ENCODE measurements at regions not wholly inside any gene's neighbourhood (a gene's known extent, or its start where the extent isn't known, plus 50 kb on each side); places are given as distances from the start of the nearest gene placed in this dataset.
"Not testable (repeated sequence)": the region's sequence is repeated elsewhere in the genome, so short reads cannot be mapped to it uniquely, and the experiment has no call there.

DNA sequence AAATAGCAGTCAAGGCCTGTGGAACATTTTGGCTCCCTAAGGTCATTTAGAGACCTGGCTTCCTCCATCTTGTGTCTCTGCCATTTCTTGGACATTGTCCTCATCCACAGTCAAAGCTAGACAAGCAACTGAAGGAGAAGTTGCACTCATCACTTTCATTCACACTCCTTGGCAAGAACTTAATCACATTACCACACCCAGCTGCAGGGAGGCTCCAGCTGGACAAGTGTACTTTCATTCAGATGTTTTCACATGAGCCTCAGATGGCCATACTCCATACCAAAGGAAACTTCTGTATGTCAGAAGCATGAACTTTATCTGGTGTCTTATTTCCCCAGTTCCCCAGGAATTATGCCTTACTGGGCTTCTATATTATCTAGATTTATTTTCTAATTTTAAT lies 537.4 kb downstream of the TMEM135 start:
- Histone ChIP-seq H3K9me3 (ENCODE audit: control insufficient read depth, low read length) (no peaks in the 10 kb centered on the region), H3K27ac (ENCODE audit: low read depth, low read length, severe bottlenecking) (no peak overlapping the region), H3K36me3 (ENCODE audit: control insufficient read depth, insufficient read depth, low read length) (no peaks in the 10 kb centered on the region), H3K4me3 (ENCODE audit: extremely low read depth, insufficient read depth, low read length, poor library complexity, severe bottlenecking) (no peak overlapping the region), H3K4me1 (ENCODE audit: control insufficient read depth, insufficient read depth, low read length, poor library complexity, severe bottlenecking) (no peaks in the 10 kb centered on the region)

DNA sequence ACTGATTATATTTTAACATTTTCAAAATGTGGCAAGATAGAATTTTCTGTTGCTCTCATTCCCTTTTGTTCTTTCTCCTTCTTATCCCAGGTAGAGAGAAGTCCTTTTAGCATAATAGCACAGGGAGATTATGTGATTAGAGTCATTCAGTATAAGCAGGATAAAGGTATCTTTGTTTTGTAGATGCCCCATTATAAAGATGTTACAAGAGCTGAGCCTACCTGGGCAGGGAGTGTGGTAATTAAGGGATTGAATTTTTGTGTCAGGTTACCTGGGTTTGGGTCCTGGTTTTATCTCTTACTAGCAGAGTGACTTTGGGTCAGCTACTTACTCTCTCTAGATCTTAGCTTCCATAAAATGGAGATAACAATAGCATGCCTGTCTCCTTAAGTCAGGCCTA lies 536.5 kb downstream of the TMEM135 start:
- Histone ChIP-seq H3K36me3 (ENCODE audit: control insufficient read depth, insufficient read depth, low read length) (no peaks in the 10 kb centered on the region), H3K27ac (ENCODE audit: low read depth, low read length, severe bottlenecking) (no peak overlapping the region), H3K4me1 (ENCODE audit: control insufficient read depth, insufficient read depth, low read length, poor library complexity, severe bottlenecking) (no peaks in the 10 kb centered on the region), H3K4me3 (ENCODE audit: extremely low read depth, insufficient read depth, low read length, poor library complexity, severe bottlenecking) (no peak overlapping the region), H3K9me3 (ENCODE audit: control insufficient read depth, low read length) (no peaks in the 10 kb centered on the region)

GRCh38 chr11:87573708-87574107 lies 536.0 kb downstream of the TMEM135 start:
- WGBS, 2 experiments (ENCODE audit: insufficient coverage in 2 of 2) = 86% methylated on average over 1 of the region's 1 CpG; no CpG with 5 or more reads in 1 of the 2 experiments
- Histone ChIP-seq H3K36me3 (ENCODE audit: control insufficient read depth, insufficient read depth, low read length) (no peaks in the 10 kb centered on the region), H3K4me3 (ENCODE audit: extremely low read depth, insufficient read depth, low read length, poor library complexity, severe bottlenecking) (no peak overlapping the region), H3K27ac (ENCODE audit: low read depth, low read length, severe bottlenecking) (no peak overlapping the region), H3K9me3 (ENCODE audit: control insufficient read depth, low read length) (no peaks in the 10 kb centered on the region), H3K4me1 (ENCODE audit: control insufficient read depth, insufficient read depth, low read length, poor library complexity, severe bottlenecking) (no peaks in the 10 kb centered on the region)

- Histone ChIP-seq H3K36me3 (ENCODE audit: control insufficient read depth, insufficient read depth, low read length) (no peaks in the 10 kb centered on the region), H3K4me3 (ENCODE audit: extremely low read depth, insufficient read depth, low read length, poor library complexity, severe bottlenecking) (no peak overlapping the region), H3K27ac (ENCODE audit: low read depth, low read length, severe bottlenecking) (no peak overlapping the region), H3K9me3 (ENCODE audit: control insufficient read depth, low read length) (no peaks in the 10 kb centered on the region), H3K4me1 (ENCODE audit: control insufficient read depth, insufficient read depth, low read length, poor library complexity, severe bottlenecking) (no peaks in the 10 kb centered on the region)
Observed at GRCh38 chr11:87572881-87573280, 535.1 kb downstream of the TMEM135 start.

GRCh38 chr11:87560352-87560751 lies 522.6 kb downstream of the TMEM135 start:
- Histone ChIP-seq H3K36me3 (ENCODE audit: control insufficient read depth, insufficient read depth, low read length) (no peaks in the 10 kb centered on the region), H3K27ac (ENCODE audit: low read depth, low read length, severe bottlenecking) (no peak overlapping the region), H3K4me3 (ENCODE audit: extremely low read depth, insufficient read depth, low read length, poor library complexity, severe bottlenecking) (no peak overlapping the region), H3K4me1 (ENCODE audit: control insufficient read depth, insufficient read depth, low read length, poor library complexity, severe bottlenecking) (no peaks in the 10 kb centered on the region), H3K9me3 (ENCODE audit: control insufficient read depth, low read length) (peaks cover 6% of the 10 kb centered on the region)
- no CpG with 5 or more reads among the region's 1 CpG for WGBS, 2 experiments (ENCODE audit: insufficient coverage in 2 of 2)

DNA sequence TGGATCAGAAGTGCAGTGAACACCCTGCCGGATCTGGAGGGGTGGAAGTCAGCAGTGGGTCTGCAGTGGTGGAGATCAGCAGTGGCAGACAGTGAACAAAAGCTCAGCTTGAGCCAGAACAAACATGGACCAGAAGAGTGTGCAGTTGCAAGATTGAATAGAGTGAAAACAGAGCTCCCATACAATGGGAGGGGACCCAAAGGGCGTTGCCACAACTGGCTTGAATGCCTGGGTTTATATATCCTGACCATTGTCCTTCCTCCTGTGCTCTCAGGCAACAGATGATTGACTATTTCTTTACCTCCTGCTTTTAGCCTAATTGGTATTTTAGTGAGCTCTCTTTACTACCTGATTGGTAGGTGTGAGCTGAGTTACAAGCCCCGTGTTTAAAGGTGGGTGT lies 522.1 kb downstream of the TMEM135 start:
- H3K4me1 ChIP-seq (ENCODE audit: control insufficient read depth, insufficient read depth, low read length, poor library complexity, severe bottlenecking); H3K27ac ChIP-seq (ENCODE audit: low read depth, low read length, severe bottlenecking); H3K9me3 ChIP-seq (ENCODE audit: control insufficient read depth, low read length); H3K4me3 ChIP-seq (ENCODE audit: extremely low read depth, insufficient read depth, low read length, poor library complexity, severe bottlenecking); H3K36me3 ChIP-seq (ENCODE audit: control insufficient read depth, insufficient read depth, low read length): not testable (repeated sequence)
- WGBS, 2 experiments (ENCODE audit: insufficient coverage in 2 of 2) = 92 to 100% methylated on average over 2 to 3 of the region's 3 CpGs

GRCh38 chr11:87555101-87555500 lies 517.4 kb downstream of the TMEM135 start:
- H3K9me3 ChIP-seq (ENCODE audit: control insufficient read depth, low read length) = peaks cover 6% of the 10 kb centered on the region
- WGBS, 2 experiments (ENCODE audit: insufficient coverage in 2 of 2) = 81 to 83% methylated on average over 2 of the region's 2 CpGs
- H3K27ac ChIP-seq (ENCODE audit: low read depth, low read length, severe bottlenecking) = no peak overlapping the region
- H3K36me3 ChIP-seq (ENCODE audit: control insufficient read depth, insufficient read depth, low read length) = no peaks in the 10 kb centered on the region
- H3K4me1 ChIP-seq (ENCODE audit: control insufficient read depth, insufficient read depth, low read length, poor library complexity, severe bottlenecking) = no peaks in the 10 kb centered on the region
- H3K4me3 ChIP-seq (ENCODE audit: extremely low read depth, insufficient read depth, low read length, poor library complexity, severe bottlenecking) = no peak overlapping the region

DNA sequence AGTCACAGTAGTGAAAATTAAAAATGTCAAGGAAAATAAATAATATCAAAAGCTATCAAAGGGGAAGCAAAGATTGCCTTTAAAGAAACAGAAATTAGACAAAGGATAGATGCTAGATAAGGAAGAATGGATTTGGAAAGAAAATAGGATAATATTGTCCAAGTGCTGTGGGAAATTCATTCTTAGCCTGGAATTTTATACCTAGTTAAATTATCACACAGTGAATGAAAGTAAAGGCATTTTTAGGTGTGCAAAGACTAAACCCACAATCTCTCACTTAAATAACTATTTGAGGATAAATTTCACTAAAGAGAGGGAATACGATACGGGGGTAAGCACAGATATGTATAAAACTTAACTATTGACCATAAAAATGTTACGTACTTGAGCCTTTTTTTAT lies 511.1 kb downstream of the TMEM135 start:
- H3K27ac ChIP-seq (ENCODE audit: low read depth, low read length, severe bottlenecking) = no peak overlapping the region
- no peaks in the 10 kb centered on the region for H3K36me3 ChIP-seq (ENCODE audit: control insufficient read depth, insufficient read depth, low read length)
- H3K9me3 ChIP-seq (ENCODE audit: control insufficient read depth, low read length) = peaks cover 16% of the 10 kb centered on the region
- H3K4me3 ChIP-seq (ENCODE audit: extremely low read depth, insufficient read depth, low read length, poor library complexity, severe bottlenecking) = no peak overlapping the region
- no CpG with 5 or more reads among the region's 3 CpGs for WGBS, 2 experiments (ENCODE audit: insufficient coverage in 2 of 2)
- H3K4me1 ChIP-seq (ENCODE audit: control insufficient read depth, insufficient read depth, low read length, poor library complexity, severe bottlenecking) = no peaks in the 10 kb centered on the region

DNA sequence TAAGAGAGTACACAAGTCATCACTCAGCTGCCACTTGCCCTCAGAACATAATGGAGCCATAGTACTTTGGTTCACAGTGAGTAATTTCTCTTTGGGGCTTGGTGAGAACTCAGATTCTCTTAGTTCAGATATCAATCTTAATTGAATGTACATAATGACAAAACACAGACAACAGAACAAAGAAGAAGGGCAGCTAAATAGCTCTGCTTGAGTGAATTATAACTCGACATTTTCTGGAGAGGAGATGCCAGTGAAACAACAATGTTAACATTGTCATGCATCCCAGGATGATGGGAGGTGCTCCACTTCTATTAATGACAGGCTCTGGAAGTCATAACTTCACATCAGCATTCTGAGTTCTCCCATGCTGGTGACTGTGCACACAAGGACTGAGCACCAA lies 508.1 kb downstream of the TMEM135 start:
- no peak overlapping the region for H3K4me3 ChIP-seq (ENCODE audit: extremely low read depth, insufficient read depth, low read length, poor library complexity, severe bottlenecking)
- no peaks in the 10 kb centered on the region for H3K4me1 ChIP-seq (ENCODE audit: control insufficient read depth, insufficient read depth, low read length, poor library complexity, severe bottlenecking)
- no peaks in the 10 kb centered on the region for H3K36me3 ChIP-seq (ENCODE audit: control insufficient read depth, insufficient read depth, low read length)
- peaks cover 27% of the 10 kb centered on the region for H3K9me3 ChIP-seq (ENCODE audit: control insufficient read depth, low read length)
- 83 to 86% methylated on average over 1 of the region's 1 CpG for WGBS, 2 experiments (ENCODE audit: insufficient coverage in 2 of 2)
- no peak overlapping the region for H3K27ac ChIP-seq (ENCODE audit: low read depth, low read length, severe bottlenecking)

GRCh38 chr11:87539596-87539995 lies 501.9 kb downstream of the TMEM135 start:
- no peak overlapping the region for H3K27ac ChIP-seq (ENCODE audit: low read depth, low read length, severe bottlenecking)
- no CpG with 5 or more reads among the region's 1 CpG for WGBS, 2 experiments (ENCODE audit: insufficient coverage in 2 of 2)

DNA sequence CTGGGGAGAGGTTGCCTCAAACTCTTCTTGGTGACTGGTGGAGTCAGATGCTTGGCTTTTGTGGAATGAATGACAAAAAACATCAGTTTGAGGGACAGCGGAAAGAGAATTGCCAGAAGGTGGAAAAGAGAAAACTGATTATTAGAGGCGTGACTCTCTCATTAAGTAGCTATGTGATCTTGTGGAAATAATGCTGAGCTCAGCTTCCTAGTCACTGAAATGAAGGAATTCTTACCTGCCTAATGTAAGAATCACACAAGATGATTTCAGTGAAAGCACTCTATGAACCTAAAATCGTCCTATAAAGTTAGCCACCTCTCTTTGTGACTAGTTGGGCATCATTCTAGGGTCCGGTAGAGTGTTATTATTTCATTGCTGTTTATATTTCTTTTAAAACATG lies 498.8 kb downstream of the TMEM135 start:
- H3K9me3 ChIP-seq (ENCODE audit: control insufficient read depth, low read length) = no peaks in the 10 kb centered on the region
- H3K36me3 ChIP-seq (ENCODE audit: control insufficient read depth, insufficient read depth, low read length) = no peaks in the 10 kb centered on the region
- 92 to 100% methylated on average over 1 to 4 of the region's 4 CpGs for WGBS, 2 experiments (ENCODE audit: insufficient coverage in 2 of 2)
- H3K4me3 ChIP-seq (ENCODE audit: extremely low read depth, insufficient read depth, low read length, poor library complexity, severe bottlenecking) = no peak overlapping the region
- H3K27ac ChIP-seq (ENCODE audit: low read depth, low read length, severe bottlenecking) = no peak overlapping the region
- no peaks in the 10 kb centered on the region for H3K4me1 ChIP-seq (ENCODE audit: control insufficient read depth, insufficient read depth, low read length, poor library complexity, severe bottlenecking)

More at GRCh38 chr11:87539596-87539995, 501.9 kb downstream of the TMEM135 start:
- Histone ChIP-seq H3K36me3 (ENCODE audit: control insufficient read depth, insufficient read depth, low read length) (no peaks in the 10 kb centered on the region), H3K9me3 (ENCODE audit: control insufficient read depth, low read length) (peaks cover 13% of the 10 kb centered on the region), H3K4me1 (ENCODE audit: control insufficient read depth, insufficient read depth, low read length, poor library complexity, severe bottlenecking) (no peaks in the 10 kb centered on the region), H3K4me3 (ENCODE audit: extremely low read depth, insufficient read depth, low read length, poor library complexity, severe bottlenecking) (no peak overlapping the region)

DNA sequence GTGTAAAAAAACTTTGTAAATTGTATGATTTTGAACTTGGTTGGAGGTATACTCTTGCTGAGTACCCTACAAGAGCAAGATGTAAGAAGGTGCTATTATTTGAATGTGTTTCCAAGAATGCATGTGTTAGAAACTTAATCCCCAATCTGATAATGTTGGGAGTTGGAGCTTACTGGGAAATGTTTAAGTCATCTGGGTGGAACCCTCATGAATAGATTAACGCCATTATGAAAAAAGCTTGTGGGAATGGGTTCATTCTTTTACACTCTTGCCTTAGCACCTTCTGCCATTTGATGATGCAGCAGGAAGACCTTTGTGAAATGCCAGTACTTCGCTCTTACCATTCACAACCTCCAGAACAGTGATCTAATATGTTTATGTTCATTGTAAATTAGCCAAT lies 498.3 kb downstream of the TMEM135 start:
- Histone ChIP-seq H3K27ac (ENCODE audit: low read depth, low read length, severe bottlenecking) (no peak overlapping the region), H3K4me3 (ENCODE audit: extremely low read depth, insufficient read depth, low read length, poor library complexity, severe bottlenecking) (no peak overlapping the region), H3K9me3 (ENCODE audit: control insufficient read depth, low read length) (no peaks in the 10 kb centered on the region), H3K36me3 (ENCODE audit: control insufficient read depth, insufficient read depth, low read length) (no peaks in the 10 kb centered on the region), H3K4me1 (ENCODE audit: control insufficient read depth, insufficient read depth, low read length, poor library complexity, severe bottlenecking) (no peaks in the 10 kb centered on the region)
- 100% methylated on average over 1 of the region's 2 CpGs; no CpG with 5 or more reads in 1 of the 2 experiments for WGBS, 2 experiments (ENCODE audit: insufficient coverage in 2 of 2)

Measured in mesodermal cell (in vitro differentiated cells).